ENCODE measurements at regions not wholly inside any gene's neighbourhood (a gene's known extent, or its start where the extent isn't known, plus 50 kb on each side); places are given as distances from the start of the nearest gene placed in this dataset.

DNA sequence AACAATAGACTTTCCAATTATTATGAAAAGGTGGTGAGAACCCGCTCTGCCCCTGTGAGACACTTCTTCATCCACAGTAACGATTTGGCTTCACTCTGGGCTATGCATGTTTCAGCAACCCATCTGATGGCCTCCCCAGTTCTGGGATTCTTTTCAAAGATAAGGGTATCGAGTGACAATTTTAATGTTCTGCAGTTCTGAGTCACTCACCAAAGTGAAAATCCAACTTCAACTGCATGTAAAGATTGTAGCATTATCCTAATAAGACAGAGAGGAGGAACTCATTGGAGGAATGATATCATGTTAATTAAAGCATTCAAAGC lies 1078.3 kb upstream of the SEMA6A start:
- H3K27ac ChIP-seq (ENCODE audit: low read length): no peak overlapping the region
- DNase-seq: no peak
- H3K4me3 ChIP-seq (ENCODE audit: low read length): no peak overlapping the region
- no peaks in the 10 kb centered on the region for H3K4me1 ChIP-seq (ENCODE audit: low read length)
- H3K9me2 ChIP-seq (replicated peaks; ENCODE audit: insufficient read depth, low read length): no peaks in the 10 kb centered on the region
- no peaks in the 10 kb centered on the region for H3K27me3 ChIP-seq (replicated peaks; ENCODE audit: insufficient read depth, low read length)
- no peaks in the 10 kb centered on the region for H3K79me2 ChIP-seq (ENCODE audit: low read length)
- H3K4me2 ChIP-seq (ENCODE audit: low read depth, low read length): no peak overlapping the region
- H3K9ac ChIP-seq (ENCODE audit: low read length): no peak overlapping the region
- H3F3A ChIP-seq (ENCODE audit: insufficient read depth, low read length): no peaks in the 10 kb centered on the region
- TF ChIP-seq EZH2 (optimal IDR thresholded peaks at IDR 0.05; ENCODE audit: low read depth, low read length) (no peak), EZH2phosphoT487 (IDR thresholded peaks at IDR 0.05; ENCODE audit: low read length) (no peak)
- TF ChIP-seq, protein P1, sequence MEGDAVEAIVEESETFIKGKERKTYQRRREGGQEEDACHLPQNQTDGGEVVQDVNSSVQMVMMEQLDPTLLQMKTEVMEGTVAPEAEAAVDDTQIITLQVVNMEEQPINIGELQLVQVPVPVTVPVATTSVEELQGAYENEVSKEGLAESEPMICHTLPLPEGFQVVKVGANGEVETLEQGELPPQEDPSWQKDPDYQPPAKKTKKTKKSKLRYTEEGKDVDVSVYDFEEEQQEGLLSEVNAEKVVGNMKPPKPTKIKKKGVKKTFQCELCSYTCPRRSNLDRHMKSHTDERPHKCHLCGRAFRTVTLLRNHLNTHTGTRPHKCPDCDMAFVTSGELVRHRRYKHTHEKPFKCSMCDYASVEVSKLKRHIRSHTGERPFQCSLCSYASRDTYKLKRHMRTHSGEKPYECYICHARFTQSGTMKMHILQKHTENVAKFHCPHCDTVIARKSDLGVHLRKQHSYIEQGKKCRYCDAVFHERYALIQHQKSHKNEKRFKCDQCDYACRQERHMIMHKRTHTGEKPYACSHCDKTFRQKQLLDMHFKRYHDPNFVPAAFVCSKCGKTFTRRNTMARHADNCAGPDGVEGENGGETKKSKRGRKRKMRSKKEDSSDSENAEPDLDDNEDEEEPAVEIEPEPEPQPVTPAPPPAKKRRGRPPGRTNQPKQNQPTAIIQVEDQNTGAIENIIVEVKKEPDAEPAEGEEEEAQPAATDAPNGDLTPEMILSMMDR (IDR thresholded peaks at IDR 0.05; ENCODE audit: low read length): no peak
- H4K20me1 ChIP-seq (ENCODE audit: insufficient read depth, low read length): no peaks in the 10 kb centered on the region
- H3K36me3 ChIP-seq (replicated peaks; ENCODE audit: insufficient read depth, low read length): no peaks in the 10 kb centered on the region
- H2AFZ ChIP-seq (ENCODE audit: low read length): no peak overlapping the region
- H3K9me3 ChIP-seq (replicated peaks; ENCODE audit: insufficient read depth, low read length): no peaks in the 10 kb centered on the region

DNA sequence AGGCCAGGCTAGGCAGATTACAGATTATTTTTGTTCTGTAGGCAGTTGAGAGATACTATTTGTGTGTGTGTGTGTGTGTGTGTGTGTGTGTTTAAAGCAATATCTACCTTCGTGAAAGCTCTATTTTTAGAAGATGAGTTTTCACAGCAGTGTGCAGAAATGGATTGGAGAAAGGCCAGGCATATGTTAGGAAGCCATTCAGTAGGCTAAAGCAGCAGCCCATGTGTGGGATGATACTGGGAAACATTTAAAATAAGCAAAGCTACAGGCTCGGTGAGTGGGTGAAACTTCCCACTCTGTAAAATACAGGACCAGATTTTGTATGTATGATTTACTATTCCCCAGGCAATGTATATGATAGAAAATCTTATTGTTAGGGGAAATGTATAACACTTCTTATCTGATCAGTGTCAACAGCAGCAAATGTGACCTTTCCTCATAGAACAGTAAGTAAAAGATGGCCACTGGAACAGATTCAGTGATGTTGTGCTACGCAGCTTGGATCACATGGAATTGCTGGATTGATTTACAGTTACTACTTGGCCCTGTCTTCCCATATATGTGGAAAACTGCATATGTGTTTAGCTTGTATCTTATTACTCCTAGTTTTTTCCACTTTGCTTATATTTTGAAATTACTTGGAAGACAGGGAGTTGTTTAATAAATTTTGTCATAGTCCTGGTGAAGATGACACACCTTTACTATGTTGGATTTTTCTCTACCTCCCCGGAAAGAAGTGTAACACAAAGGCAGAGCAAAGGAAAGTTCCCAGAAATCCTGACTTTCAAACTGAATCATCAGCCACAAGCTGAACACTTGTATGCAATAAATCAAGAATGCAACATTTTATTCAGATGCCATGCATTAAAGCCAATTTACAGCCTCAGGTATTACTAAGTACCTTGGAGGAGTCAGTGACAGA lies 1077.7 kb upstream of the SEMA6A start:
- Histone ChIP-seq H3K9me3 (replicated peaks; ENCODE audit: insufficient read depth, low read length) (no peaks in the 10 kb centered on the region), H3K4me2 (ENCODE audit: low read depth, low read length) (no peak overlapping the region), H2AFZ (ENCODE audit: low read length) (no peak overlapping the region), H3K4me3 (ENCODE audit: low read length) (no peak overlapping the region), H3K27ac (ENCODE audit: low read length) (no peak overlapping the region), H3K9ac (ENCODE audit: low read length) (no peak overlapping the region), H3K9me2 (replicated peaks; ENCODE audit: insufficient read depth, low read length) (no peaks in the 10 kb centered on the region), H3K27me3 (replicated peaks; ENCODE audit: insufficient read depth, low read length) (no peaks in the 10 kb centered on the region), H3F3A (ENCODE audit: insufficient read depth, low read length) (no peaks in the 10 kb centered on the region), H4K20me1 (ENCODE audit: insufficient read depth, low read length) (no peaks in the 10 kb centered on the region), H3K36me3 (replicated peaks; ENCODE audit: insufficient read depth, low read length) (no peaks in the 10 kb centered on the region), H3K4me1 (ENCODE audit: low read length) (no peaks in the 10 kb centered on the region), H3K79me2 (ENCODE audit: low read length) (no peaks in the 10 kb centered on the region)
- no peak for TF ChIP-seq EZH2 (optimal IDR thresholded peaks at IDR 0.05; ENCODE audit: low read depth, low read length)
- no peak for TF ChIP-seq EZH2phosphoT487 (IDR thresholded peaks at IDR 0.05; ENCODE audit: low read length)
- TF ChIP-seq, protein P1 (IDR thresholded peaks at IDR 0.05; ENCODE audit: low read length): no peak
- DNase-seq: no peak

DNA sequence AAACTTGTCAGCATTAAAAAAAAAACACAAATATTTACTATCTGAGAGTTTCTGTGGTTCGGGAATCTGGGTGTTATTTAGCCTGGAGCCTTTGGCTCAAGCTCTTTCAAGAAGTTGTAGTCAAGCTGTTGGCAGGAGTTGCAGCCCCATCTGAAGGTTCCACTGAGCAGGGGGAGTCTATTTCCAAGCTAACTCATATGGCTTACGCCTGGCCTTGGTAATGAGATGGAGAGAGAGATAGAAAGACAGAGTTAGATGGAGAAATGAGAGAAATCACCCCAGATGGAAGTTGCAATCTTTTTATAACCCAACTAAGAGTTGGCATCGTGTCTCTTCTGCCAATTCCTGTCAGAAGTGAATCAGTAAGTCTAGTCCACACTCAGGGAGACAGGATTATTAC lies 1075.2 kb upstream of the SEMA6A start:
- Histone ChIP-seq H3K79me2 (ENCODE audit: low read length) (no peaks in the 10 kb centered on the region), H3K9me3 (replicated peaks; ENCODE audit: insufficient read depth, low read length) (no peaks in the 10 kb centered on the region), H3K9ac (ENCODE audit: low read length) (no peak overlapping the region), H3K27me3 (replicated peaks; ENCODE audit: insufficient read depth, low read length) (no peaks in the 10 kb centered on the region), H3K4me2 (ENCODE audit: low read depth, low read length) (no peak overlapping the region), H3K27ac (ENCODE audit: low read length) (no peak overlapping the region), H4K20me1 (ENCODE audit: insufficient read depth, low read length) (no peaks in the 10 kb centered on the region), H3K36me3 (replicated peaks; ENCODE audit: insufficient read depth, low read length) (no peaks in the 10 kb centered on the region), H3K4me3 (ENCODE audit: low read length) (no peak overlapping the region), H3K9me2 (replicated peaks; ENCODE audit: insufficient read depth, low read length) (no peaks in the 10 kb centered on the region), H3K4me1 (ENCODE audit: low read length) (no peaks in the 10 kb centered on the region), H2AFZ (ENCODE audit: low read length) (no peak overlapping the region), H3F3A (ENCODE audit: insufficient read depth, low read length) (no peaks in the 10 kb centered on the region)
- DNase-seq: no peak
- TF ChIP-seq EZH2phosphoT487 (IDR thresholded peaks at IDR 0.05; ENCODE audit: low read length) (no peak), EZH2 (optimal IDR thresholded peaks at IDR 0.05; ENCODE audit: low read depth, low read length) (no peak)
- TF ChIP-seq, protein P1 (IDR thresholded peaks at IDR 0.05; ENCODE audit: low read length): no peak
